H1 (cell line): ENCODE measurements at regions not wholly inside any gene's neighbourhood (a gene's known extent, or its start where the extent isn't known, plus 50 kb on each side); places are given as distances from the start of the nearest gene placed in this dataset.

Experiments
- CTCF ChIA-PET: fragments of 300-600 bp; sonication (Branson Sonifier 250); formaldehyde crosslinking; loops from one replicate; lab custom pipeline; 2021; ENCODE audit not compliant: partially characterized antibody; lab: Charles Lee
- POLR2A ChIA-PET: fragments of 300-600 bp; sonication (Branson Sonifier 250); formaldehyde crosslinking; loops from one replicate; lab custom pipeline; 2021; ENCODE audit warnings: inconsistent platforms; ENCODE audit not compliant: partially characterized antibody; lab: Charles Lee
- DNase-seq, 2 experiments: peaks; one replicate each; pipeline versions ENCODE4 v3.0.0 to v3.0.0-alpha.2; 2010 to 2022; ENCODE audit warnings: low spot score in 2 of 2, low read depth in 1 of 2, mixed read lengths in 1 of 2
- FAIRE-seq: peaks from 2 replicates; lab custom pipeline; 2011; peaks lifted over from hg19 to GRCh38; lab: Jason Lieb, UNC
- H2AFZ ChIP-seq: 2 replicates; pipeline ENCODE4 v1.8.1; 2012; ENCODE audit warnings: low read length, inconsistent platforms
- H2AK5ac ChIP-seq: 2 replicates; pipeline ENCODE4 v1.6.1; 2013; ENCODE audit warnings: low read depth, low read length
- H2BK120ac ChIP-seq: replicated peaks from 2 replicates; pipeline ENCODE3; 2013; ENCODE audit warnings: low read depth, low read length, inconsistent platforms
- H2BK12ac ChIP-seq: 2 replicates; pipeline ENCODE4 v1.6.1; 2013; ENCODE audit warnings: low read depth, low read length
- H2BK15ac ChIP-seq: 2 replicates; pipeline ENCODE4 v1.6.1; 2013; ENCODE audit warnings: low read length
- H2BK20ac ChIP-seq: 2 replicates; pipeline ENCODE4 v1.6.1; 2013; ENCODE audit warnings: low read length
- H2BK5ac ChIP-seq: 2 replicates; pipeline ENCODE4 v1.6.1; 2013; ENCODE audit warnings: low read depth, low read length
- H3K14ac ChIP-seq: 2 replicates; pipeline ENCODE4 v1.6.1; 2013; ENCODE audit warnings: inconsistent platforms; ENCODE audit not compliant: insufficient read length
- H3K18ac ChIP-seq: 2 replicates; pipeline ENCODE4 v1.6.1; 2013; ENCODE audit warnings: low read length; ENCODE audit errors: extremely low read depth
- H3K23ac ChIP-seq: 2 replicates; pipeline ENCODE4 v1.6.1; 2013; ENCODE audit warnings: inconsistent platforms; ENCODE audit not compliant: insufficient read length
- H3K23me2 ChIP-seq: 2 replicates; pipeline ENCODE4 v1.6.1; 2013; ENCODE audit warnings: low read depth, low read length
- H3K27ac ChIP-seq: 2 replicates; pipeline ENCODE4 v1.6.1; 2011; ENCODE audit warnings: low read depth, low read length, inconsistent platforms
- H3K27me3 ChIP-seq, 4 experiments: replicated peaks in 1 of 4; 1 replicate in 1 of 4; 2 replicates in 3 of 4; pipeline versions ENCODE4 v1.6.1 to v1.8.1; 2011 to 2013; ENCODE audit warnings: low read length in 3 of 4, mild to moderate bottlenecking in 3 of 4, inconsistent platforms in 2 of 4, mixed read lengths in 2 of 4, moderate library complexity in 1 of 4; ENCODE audit not compliant: control insufficient read depth in 3 of 4, insufficient read depth in 3 of 4; ENCODE audit errors: extremely low read depth in 1 of 4
- H3K36me3 ChIP-seq, 4 experiments: 2 replicates each; pipeline versions ENCODE4 v1.6.1 to v1.8.1; 2011 to 2013; ENCODE audit warnings: mild to moderate bottlenecking in 4 of 4, low read length in 3 of 4, moderate library complexity in 2 of 4, control low read depth in 1 of 4, inconsistent platforms in 1 of 4; ENCODE audit not compliant: insufficient read depth in 4 of 4, control insufficient read depth in 2 of 4
- H3K4ac ChIP-seq: replicated peaks from 2 replicates; pipeline ENCODE3; 2013; ENCODE audit warnings: low read length, low read depth, mixed read lengths, inconsistent platforms; ENCODE audit not compliant: insufficient read length
- H3K4me1 ChIP-seq, 4 experiments: replicated peaks in 1 of 4; 1 replicate in 1 of 4; 2 replicates in 3 of 4; pipeline versions ENCODE4 v1.6.1 to v1.8.1; 2011 to 2013; ENCODE audit warnings: low read length in 3 of 4, inconsistent platforms in 2 of 4, mixed read lengths in 1 of 4; ENCODE audit not compliant: insufficient read depth in 4 of 4, control insufficient read depth in 3 of 4
- H3K4me2 ChIP-seq, 2 experiments: 2 replicates each; pipeline versions ENCODE4 v1.6.1 to v1.8.1; 2011 to 2013; ENCODE audit warnings: low read depth in 2 of 2, low read length in 2 of 2, control low read depth in 1 of 2, inconsistent platforms in 1 of 2, mild to moderate bottlenecking in 1 of 2; ENCODE audit not compliant: insufficient read depth in 1 of 2
- H3K4me3 ChIP-seq, 4 experiments: fragments of 200-600, 300-600 bp in 1 of 4; sonication (generic), shearing (Covaris generic), sonication (Bioruptor Twin) in 1 of 4; 2 replicates each; pipeline versions ENCODE4 v1.5.1 to v1.8.1; 2011 to 2016; ENCODE audit warnings: low read length in 4 of 4, low read depth in 3 of 4, control low read depth in 2 of 4, inconsistent platforms in 2 of 4, mild to moderate bottlenecking in 2 of 4, mixed read lengths in 1 of 4, moderate library complexity in 1 of 4; ENCODE audit not compliant: insufficient read depth in 2 of 4; ENCODE audit errors: extremely low read depth in 1 of 4
- H3K56ac ChIP-seq: replicated peaks from 2 replicates; pipeline ENCODE3; 2013; ENCODE audit warnings: low read depth, mild to moderate bottlenecking, mixed read lengths, low read length, inconsistent platforms; ENCODE audit not compliant: insufficient read length
- H3K79me1 ChIP-seq: 2 replicates; pipeline ENCODE4 v1.6.1; 2013; ENCODE audit warnings: low read depth, low read length, control low read depth
- H3K79me2 ChIP-seq, 2 experiments: 2 replicates each; pipeline versions ENCODE4 v1.6.1 to v1.8.1; 2012 to 2013; ENCODE audit warnings: low read length in 2 of 2, mild to moderate bottlenecking in 2 of 2, inconsistent platforms in 1 of 2; ENCODE audit not compliant: insufficient read depth in 2 of 2, control insufficient read depth in 1 of 2
- H3K9ac ChIP-seq, 4 experiments: replicated peaks in 1 of 4; 1 replicate in 1 of 4; 2 replicates in 3 of 4; pipeline versions ENCODE4 v1.6.1 to v1.8.1; 2011 to 2013; ENCODE audit warnings: low read depth in 3 of 4, low read length in 3 of 4, control low read depth in 2 of 4, mild to moderate bottlenecking in 2 of 4, moderate library complexity in 2 of 4, inconsistent platforms in 1 of 4; ENCODE audit errors: extremely low read depth in 1 of 4
- H3K9me3 ChIP-seq, 2 experiments: 2 replicates each; pipeline versions ENCODE4 v1.6.1 to v1.8.1; 2012 to 2013; ENCODE audit warnings: mild to moderate bottlenecking in 2 of 2, moderate library complexity in 2 of 2, control low read depth in 1 of 2, inconsistent platforms in 1 of 2, low read depth in 1 of 2, low read length in 1 of 2, mixed read lengths in 1 of 2; ENCODE audit not compliant: insufficient read depth in 2 of 2
- H4K20me1 ChIP-seq, 2 experiments: replicated peaks in 1 of 2; 2 replicates each; pipeline versions ENCODE3 to v1.8.1; 2011 to 2013; ENCODE audit warnings: inconsistent platforms in 2 of 2, low read length in 2 of 2, mild to moderate bottlenecking in 1 of 2; ENCODE audit not compliant: insufficient read depth in 2 of 2, control insufficient read depth in 1 of 2
- H4K5ac ChIP-seq: 2 replicates; pipeline ENCODE4 v1.6.1; 2013; ENCODE audit warnings: low read length, low read depth, mixed read lengths, inconsistent platforms; ENCODE audit not compliant: insufficient read length
- H4K8ac ChIP-seq: 2 replicates; pipeline ENCODE4 v1.8.0; 2013; ENCODE audit warnings: mild to moderate bottlenecking, moderate library complexity, low read length, inconsistent platforms; ENCODE audit not compliant: insufficient read depth; ENCODE audit errors: extremely low read depth
- H4K91ac ChIP-seq: replicated peaks from 2 replicates; pipeline ENCODE3; 2013; ENCODE audit warnings: low read length, mixed read lengths, inconsistent platforms; ENCODE audit not compliant: insufficient read length
- CHD1 ChIP-seq: IDR thresholded peaks from 2 replicates; pipeline ENCODE4 v1.6.1; 2012; ENCODE audit warnings: low read depth, low read length, improper control_type of control experiment
- CREB1 ChIP-seq: IDR thresholded peaks from 2 replicates; pipeline ENCODE4 v1.6.1; 2012; ENCODE audit warnings: inconsistent platforms
- FOSL1 ChIP-seq: IDR thresholded peaks from 2 replicates; pipeline ENCODE4 v1.6.1; 2011; ENCODE audit warnings: mild to moderate bottlenecking, low read depth, low read length, moderate library complexity; ENCODE audit not compliant: insufficient read depth
- JUND ChIP-seq: IDR thresholded peaks from 2 replicates; pipeline ENCODE4 v1.6.1; 2011; ENCODE audit warnings: mild to moderate bottlenecking, improper control_type of control experiment, low read length
- TCF12 ChIP-seq: IDR thresholded peaks from 2 replicates; pipeline ENCODE4 v1.6.1; 2011; ENCODE audit warnings: low read depth, mild to moderate bottlenecking, low read length
- WGBS, 2 experiments: shearing (Covaris generic) in 1 of 2; methylation state at CpG; one replicate each; pipeline versions ENCODE4 v1.1.6 to v1.1.7; 2013 to 2015; ENCODE audit warnings: low lambda C conversion rate in 2 of 2, mixed read lengths in 2 of 2, inconsistent platforms in 1 of 2, low coverage in 1 of 2, missing lambda C conversion rate in 1 of 2; ENCODE audit not compliant: insufficient replicate concordance in 2 of 2, insufficient coverage in 1 of 2, insufficient read length in 1 of 2; ENCODE audit errors: extremely low coverage in 1 of 2, missing lambda C conversion rate in 1 of 2; 5-methylcytosine and 5-hydroxymethylcytosine counted together

DNA sequence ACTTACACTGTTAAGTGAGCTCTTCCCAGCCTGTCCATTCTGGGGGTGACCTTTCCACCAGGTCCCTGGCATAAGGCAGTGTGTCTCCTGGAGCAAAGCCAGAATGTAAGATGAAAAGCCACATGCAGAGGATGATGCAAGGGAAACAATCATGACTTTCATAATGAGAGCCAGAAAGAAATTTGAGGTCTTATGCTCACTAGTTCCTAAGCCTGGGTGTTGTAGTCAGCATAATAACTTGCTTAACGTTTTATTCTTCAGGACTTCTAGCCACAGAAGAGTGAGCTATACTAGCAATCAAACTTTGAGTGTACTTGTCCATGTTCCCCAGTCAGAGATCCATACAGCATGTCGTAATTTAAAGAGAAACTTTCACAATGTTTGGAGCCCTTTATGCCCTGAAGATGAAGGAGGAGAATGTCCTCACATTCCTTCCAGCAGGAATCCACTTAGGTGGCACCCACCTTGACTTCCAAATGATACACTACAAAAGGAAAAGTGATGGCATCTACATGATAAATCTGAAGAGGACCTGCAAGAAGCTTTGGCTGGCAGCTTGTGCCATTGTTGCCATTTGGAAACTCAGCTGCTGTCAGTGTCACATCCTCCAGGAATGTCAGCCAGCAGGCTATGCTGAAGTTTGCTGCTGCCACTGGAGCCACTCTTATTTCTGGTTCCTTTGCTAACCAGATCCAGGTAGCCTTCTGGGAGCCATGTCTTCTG lies 60.5 kb upstream of the FOXD3 start:
- H3K23ac ChIP-seq = no peak overlapping the region
- H3K36me3 ChIP-seq = no peaks in the 10 kb centered on the region
- H3K79me2 ChIP-seq = no peaks in the 10 kb centered on the region
- H3K27me3 ChIP-seq = no peaks in the 10 kb centered on the region; a peak in 1 of 7 replicates
- H3K9me3 ChIP-seq = no peaks in the 10 kb centered on the region
- H3K14ac ChIP-seq = no peak overlapping the region
- H3K9ac ChIP-seq = no peak overlapping the region
- ChIA-PET POLR2A (no interaction called here), CTCF (no interaction called here)
- no peak overlapping the region for H2BK5ac ChIP-seq
- H4K20me1 ChIP-seq = no peaks in the 10 kb centered on the region
- no peak overlapping the region for H3K4ac ChIP-seq
- no peak overlapping the region for H2AK5ac ChIP-seq
- H2BK20ac ChIP-seq = no peak overlapping the region
- H3K79me1 ChIP-seq = no peaks in the 10 kb centered on the region
- H4K5ac ChIP-seq = no peak overlapping the region
- H3K56ac ChIP-seq = no peak overlapping the region
- DNase-seq (no peak), FAIRE-seq (no peak)
- no peak overlapping the region for H2BK120ac ChIP-seq
- H4K91ac ChIP-seq = no peak overlapping the region
- TF ChIP-seq CHD1 = no peak
- TF ChIP-seq FOSL1 = no peak
- TF ChIP-seq TCF12 = no peak
- TF ChIP-seq JUND = no peak
- TF ChIP-seq CREB1 = no peak
- no peak overlapping the region for H2BK12ac ChIP-seq
- H3K27ac ChIP-seq = no peak overlapping the region
- H2AFZ ChIP-seq = 0 out of 2 replicates have a peak overlapping the region, but pooled peaks have one; percentile 12
- H2BK15ac ChIP-seq = 0 out of 2 replicates have a peak overlapping the region, but pooled peaks have one; percentile 55
- no peak overlapping the region for H3K4me3 ChIP-seq
- no peak overlapping the region for H3K18ac ChIP-seq
- WGBS, 2 experiments = 81% methylated on average over 2 of the region's 2 CpGs; no CpG with 5 or more reads in 1 of the 2 experiments
- no peak overlapping the region for H4K8ac ChIP-seq
- no peaks in the 10 kb centered on the region for H3K4me1 ChIP-seq
- no peaks in the 10 kb centered on the region for H3K23me2 ChIP-seq
- no peak overlapping the region for H3K4me2 ChIP-seq
